NCI-H146 treated with DMSO at 0.1 percent for 48 hours (cell line): ENCODE measurements at regions not wholly inside any gene's neighbourhood (a gene's known extent, or its start where the extent isn't known, plus 50 kb on each side); places are given as distances from the start of the nearest gene placed in this dataset.
A peak's percentile ranks its signal among the peaks of the same experiment; 100 is the strongest.
"Not testable (repeated sequence)": the region's sequence is repeated elsewhere in the genome, so short reads cannot be mapped to it uniquely, and the experiment has no call there.

Source experiments
- DNase-seq: peaks from one replicate; lab custom pipeline; 2025; ENCODE audit not compliant: unreplicated experiment; lab: John Stamatoyannopoulos, UW

DNA sequence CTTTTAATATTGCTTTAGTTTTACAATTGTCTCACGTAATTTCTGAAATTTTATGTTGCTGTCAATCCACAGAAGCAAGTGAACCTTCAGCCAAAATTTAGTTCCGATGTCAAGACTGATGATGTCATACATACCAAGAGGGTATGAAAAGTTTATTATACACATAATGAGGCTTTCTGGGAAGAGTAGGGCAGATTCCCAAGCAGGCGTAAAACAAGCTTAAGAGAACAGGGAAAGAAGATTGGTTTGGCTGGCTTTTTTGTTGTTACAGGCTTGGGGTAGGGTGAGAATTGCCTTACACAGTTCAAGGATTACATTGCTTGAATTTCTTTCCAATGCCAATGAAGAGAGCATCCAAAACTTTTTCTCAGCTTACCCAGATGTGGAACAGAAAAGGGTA is 1962.9 kb upstream of the CDH6 start:
- no peak for DNase-seq

DNA sequence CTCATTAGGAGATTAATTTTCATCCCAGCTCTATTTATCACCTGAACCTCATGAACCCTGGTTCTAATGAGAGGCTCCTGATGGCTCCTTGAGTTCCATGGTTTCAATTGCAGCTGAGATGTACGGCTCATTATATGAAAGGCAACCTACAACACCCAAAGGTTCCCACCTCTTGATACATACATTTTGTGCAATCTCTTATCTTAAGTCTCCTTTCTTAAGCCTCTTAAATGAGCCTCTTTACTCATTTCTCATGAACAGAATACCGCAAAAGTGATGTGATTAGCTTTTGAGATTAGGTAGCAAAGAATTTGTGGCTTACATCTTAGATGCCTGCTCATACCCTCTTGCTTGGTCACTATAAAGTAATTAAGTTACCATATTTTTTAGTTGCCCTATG is 1964.0 kb upstream of the CDH6 start:
- DNase-seq = no peak

DNA sequence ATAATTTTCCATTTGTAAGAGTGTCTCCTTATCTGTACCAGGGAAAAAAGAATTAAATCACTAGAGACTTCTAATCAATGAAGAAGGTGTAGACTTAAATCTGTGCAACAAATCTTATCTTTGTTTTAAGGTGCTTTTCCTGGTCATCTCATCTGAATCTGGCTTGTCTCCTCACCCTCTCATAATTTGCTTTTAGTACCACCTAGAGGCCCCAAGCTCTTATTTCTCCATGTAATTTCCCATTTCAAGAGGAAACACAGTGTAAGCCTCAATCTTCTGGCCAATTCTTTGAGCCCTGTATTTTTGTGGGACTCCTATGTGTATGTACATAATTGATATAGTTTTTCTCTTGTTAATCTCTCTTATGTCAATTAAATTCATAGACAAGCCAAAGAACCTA is 1975.3 kb upstream of the CDH6 start:
- DNase-seq = no peak

DNA sequence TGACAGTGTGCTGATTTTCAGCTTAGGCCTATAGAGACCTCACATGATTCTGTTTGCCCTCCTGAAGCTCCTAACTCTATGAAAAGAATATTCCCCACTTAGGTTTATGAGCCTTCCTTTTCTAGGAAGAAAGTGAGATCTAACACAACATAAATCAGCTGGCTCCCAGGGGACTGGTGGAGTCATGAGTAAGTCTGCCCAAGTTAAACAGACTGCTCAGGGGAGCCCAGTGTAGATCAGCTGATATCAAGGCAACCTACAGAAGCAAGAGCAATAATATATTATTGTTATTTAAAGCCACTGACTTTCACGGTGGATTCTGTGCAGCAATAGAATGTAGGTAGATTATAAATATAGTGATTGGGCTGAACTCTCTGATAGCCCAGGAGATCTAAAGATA is 1978.6 kb upstream of the CDH6 start:
- no peak for DNase-seq

DNA sequence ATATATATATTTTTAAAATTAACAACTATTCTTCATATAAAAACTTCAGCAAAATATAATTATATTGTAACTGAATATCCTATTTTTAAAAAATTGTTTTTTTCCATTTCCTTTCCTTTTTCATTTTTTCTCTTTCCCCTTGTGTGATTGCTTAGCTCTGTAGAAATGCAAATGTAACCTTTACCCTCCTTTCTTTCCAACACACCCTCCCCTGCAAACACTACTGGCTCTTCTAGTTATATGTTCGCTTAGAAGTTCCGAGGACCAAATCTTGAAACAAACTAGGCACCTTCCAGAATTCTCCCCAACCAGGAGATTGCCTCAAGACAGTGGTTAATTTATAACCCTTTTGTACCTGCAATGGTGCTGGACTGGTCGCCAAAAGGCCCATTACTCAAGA is 1980.0 kb upstream of the CDH6 start:
- no peak for DNase-seq

DNA sequence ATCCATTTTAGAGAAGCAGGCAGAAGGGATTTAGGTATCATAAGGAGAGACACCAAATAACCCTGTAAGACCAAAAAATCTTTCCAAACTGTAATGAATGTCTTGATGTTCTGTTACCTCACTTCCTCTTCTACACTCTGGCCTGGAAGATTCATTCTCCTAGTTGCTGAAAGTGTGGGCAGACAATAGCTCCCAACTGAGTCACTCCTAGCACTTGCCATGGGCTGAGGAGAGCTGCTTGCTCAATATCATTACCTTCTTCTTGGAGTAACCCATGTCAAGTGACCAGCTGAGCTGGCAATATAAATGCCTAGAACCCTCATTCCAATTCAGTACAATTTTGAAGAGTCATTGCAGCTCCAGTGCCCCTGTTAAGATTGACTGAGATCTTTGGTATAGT is 1985.5 kb upstream of the CDH6 start:
- DNase-seq = no peak

DNA sequence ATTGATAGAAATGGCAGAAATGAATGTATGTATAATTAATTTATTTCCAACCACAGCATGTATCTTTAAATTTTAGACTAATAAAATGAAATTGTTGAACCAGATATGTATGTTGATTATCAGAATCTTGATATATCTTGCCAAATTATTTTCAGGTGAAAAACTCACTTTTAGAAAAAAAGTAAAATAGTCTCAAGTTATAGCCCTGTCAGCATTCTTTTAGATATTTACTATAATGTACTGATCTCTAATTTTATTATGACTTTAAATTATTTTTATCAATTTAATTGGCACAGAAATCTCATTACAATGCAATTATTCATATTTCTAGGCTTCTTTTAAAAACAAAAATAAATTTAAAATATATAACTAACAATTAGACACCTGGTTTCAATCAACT is 1990.4 kb upstream of the CDH6 start:
- DNase-seq = no peak

DNA sequence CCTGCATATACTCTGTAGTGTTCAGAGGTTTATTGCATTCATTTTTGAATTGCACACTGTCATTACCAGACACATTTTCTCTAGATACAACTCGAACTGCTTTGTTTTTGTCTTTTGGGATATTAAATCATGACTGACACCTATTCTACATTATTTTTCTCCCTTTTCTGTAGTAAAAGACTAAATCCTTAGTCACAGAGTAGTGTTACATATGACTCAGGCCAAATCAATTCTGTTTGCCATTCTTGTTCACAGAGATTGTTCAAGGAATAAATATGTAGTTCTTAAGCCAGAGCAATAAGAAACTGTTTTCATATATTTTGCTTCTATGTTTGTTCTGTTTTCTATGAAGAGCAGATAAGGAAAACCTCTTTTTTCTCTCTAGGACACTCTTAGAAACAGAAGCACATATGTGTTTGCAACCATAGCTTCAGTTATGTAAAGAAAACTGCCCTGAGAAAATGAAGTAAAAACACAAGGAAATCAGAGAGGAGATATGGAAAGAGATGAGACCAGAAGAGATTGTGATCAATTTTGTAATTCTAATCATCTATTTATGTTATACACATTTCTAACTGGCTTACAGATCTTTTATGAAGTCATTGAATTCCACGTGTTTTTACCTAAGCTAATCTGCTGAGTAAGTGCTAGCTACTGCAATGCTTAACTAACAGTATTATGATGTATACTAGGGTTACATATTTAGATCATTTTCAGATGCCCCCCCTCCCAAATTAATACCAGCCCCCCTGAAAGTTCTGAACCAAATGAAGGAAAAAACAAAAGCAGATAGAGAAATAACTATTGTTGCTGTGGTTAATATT is 1995.6 kb upstream of the CDH6 start:
- no peak for DNase-seq

DNA sequence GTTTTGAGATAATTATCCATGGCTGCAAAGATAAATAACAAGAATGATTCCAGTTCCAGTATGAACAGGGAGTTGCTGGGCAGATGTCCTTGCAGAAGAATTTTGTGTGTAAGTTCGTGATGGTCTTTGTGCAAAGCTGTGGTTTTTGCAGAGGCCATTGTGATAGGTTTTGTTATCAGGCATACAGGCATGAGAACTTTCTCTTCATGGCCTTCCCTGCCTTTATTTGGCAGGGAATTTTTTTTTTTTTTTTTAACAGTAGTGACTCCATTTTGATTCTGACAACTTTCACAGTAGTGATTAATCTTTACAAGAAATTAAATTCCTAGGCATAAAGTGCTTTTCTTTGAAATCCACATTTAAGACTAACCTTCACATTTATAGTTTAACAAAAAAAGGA is 1999.5 kb upstream of the CDH6 start:
- no peak for DNase-seq

DNA sequence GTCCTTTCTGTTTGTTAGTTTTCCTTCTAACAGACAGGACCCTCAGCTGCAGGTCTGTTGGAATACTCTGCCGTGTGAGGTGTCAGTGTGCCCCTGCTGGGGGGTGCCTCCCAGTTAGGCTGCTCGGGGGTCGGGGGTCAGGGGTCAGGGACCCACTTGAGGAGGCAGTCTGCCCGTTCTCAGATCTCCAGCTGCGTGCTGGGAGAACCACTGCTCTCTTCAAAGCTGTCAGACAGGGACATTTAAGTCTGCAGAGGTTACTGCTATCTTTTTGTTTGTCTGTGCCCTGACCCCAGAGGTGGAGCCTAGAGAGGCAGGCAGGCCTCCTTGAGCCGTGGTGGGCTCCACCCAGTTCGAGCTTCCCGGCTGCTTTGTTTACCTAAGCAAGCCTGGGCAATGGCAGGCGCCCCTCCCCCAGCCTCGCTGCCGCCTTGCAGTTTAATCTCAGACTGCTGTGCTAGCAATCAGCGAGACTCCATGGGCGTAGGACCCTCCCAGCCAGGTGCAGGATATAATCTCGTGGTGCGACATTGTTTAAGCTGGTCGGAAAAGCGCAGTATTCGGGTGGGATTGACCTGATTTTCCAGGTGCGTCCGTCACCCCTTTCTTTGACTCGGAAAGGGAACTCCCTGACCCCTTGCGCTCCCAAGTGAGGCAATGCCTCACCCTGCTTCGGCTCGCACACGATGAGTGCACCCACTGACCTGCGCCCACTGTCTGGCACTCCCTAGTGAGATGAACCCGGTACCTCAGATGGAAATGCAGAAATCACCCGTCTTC is 2002.0 kb upstream of the CDH6 start:
- not testable (repeated sequence) for DNase-seq

DNA sequence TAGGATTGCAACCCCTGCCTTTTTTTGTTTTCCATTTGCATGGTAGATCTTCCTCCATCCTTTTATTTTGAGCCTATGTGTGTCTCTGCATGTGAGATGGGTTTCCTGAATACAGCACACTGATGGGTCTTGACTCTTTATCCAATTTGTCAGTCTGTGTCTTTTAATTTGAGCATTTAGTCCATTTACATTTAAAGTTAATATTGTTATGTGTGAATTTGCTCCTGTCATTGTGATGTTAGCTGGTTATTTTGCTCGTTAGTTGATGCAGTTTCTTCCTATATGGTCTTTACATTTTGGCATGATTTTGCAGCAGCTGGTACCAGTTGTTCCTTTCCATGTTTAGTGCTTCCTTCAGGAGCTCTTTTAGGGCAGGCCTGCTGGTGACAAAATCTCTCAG is 2003.1 kb upstream of the CDH6 start:
- not testable (repeated sequence) for DNase-seq

DNA sequence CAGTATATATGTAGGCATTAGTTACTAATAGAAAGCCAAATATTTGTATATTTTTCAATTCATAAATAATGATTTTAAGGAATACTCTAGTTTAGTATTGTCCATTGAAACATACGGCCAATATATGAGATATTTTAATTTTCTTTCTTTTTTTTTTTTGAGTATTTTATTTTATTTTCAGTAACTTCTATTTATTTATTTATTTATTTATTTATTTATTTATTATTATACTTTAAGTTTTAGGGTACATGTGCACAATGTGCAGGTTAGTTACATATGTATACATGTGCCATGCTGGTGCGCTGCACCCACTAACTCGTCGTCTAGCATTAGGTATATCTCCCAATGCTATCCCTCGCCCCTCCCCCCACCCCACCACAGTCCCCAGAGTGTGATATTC is 2007.1 kb upstream of the CDH6 start:
- DNase-seq = not testable (repeated sequence)

DNA sequence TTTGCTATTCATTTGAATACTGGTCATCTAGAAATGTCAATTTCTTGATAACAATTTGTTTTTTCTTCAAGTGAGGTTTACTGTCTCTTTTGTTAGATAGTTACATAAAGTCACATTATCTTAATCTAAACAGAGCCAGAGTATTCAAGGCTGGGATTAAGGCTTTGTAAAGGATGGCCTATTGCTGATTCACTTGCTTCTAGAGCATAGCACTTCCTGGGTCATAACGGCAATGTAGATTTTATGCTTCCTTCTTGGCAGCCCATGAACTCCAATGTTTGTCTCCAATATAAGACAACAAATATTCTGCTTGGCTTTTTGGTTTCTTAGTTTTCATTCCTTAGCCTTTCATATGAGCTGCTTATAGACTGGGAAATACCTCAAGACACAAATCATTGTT is 2007.9 kb upstream of the CDH6 start:
- no peak for DNase-seq

DNA sequence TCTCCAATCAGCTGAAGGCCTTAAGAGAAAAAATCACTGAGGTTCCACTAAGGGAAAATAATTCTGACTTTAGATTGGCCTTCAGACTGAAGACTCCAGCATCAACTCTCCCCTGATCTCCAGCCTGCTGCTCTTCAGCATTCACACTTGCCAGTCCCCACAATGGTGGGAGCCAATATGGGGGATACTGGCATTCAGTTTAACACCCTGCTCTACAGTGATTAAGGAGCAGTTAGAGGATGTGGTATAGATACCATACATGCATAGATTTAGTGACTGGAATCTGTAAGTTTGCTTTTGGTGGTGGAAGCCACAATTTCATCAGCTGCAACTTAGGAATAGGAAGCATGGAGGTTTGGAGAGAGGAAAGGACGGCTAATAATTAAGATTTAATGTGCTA is 2017.7 kb upstream of the CDH6 start:
- DNase-seq = no peak

DNA sequence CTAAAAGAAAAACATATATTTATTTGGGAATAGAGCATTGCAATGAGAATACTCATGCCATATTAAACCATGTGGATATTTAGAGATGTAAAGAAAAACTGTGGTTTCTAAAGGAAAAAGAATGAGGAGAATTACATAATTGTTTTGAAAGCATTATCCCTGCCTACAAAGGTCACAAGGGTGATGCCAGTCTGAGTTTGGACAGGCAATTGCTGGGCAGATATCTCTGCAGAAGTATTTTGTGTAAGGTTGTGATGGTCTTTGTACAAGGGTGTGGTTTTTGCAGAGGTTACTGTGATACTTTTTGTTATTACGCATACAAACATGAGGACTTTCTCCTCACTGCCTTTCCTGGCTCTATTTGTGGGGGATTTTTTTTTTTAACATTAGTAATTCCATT is 2022.9 kb upstream of the CDH6 start:
- DNase-seq = no peak

DNA sequence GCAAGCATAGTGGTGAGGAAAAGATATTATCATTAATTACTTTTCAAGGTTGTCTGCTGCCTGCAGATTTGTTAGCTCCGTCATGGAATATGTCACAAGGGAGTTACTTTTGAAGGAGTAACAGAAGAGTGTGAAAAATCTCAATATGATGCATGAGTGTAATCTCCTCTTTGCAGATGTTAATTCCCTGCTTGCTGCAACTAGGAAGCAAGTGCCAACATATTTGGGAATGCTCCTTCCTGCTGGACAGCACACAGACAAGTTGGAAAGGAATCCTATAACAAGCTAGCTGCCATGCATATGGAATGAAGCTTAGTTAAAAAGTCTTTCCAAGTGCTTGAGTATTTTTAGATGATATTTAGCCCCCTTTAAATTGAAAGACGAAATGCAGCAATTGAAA is 2023.6 kb upstream of the CDH6 start:
- DNase-seq = no peak

DNA sequence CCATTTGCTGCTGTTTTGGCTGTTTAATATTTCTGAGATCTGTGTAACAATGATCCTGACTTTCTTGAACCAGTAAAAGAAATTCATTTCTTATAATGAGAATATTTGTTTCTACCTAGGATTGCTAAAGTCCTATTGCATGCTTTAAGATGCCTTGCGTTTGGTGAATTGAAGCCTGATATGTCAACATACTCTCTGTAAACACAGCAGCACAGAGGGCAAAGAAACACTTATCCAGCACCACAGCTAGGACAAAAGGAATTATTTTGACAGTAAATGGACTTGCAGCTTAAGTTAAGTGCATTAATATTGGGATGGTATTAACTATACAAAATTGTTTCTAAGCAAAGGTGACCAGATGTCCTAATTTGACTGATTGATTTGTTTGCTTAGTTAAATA is 2031.2 kb upstream of the CDH6 start:
- DNase-seq = peak; percentile 90

DNA sequence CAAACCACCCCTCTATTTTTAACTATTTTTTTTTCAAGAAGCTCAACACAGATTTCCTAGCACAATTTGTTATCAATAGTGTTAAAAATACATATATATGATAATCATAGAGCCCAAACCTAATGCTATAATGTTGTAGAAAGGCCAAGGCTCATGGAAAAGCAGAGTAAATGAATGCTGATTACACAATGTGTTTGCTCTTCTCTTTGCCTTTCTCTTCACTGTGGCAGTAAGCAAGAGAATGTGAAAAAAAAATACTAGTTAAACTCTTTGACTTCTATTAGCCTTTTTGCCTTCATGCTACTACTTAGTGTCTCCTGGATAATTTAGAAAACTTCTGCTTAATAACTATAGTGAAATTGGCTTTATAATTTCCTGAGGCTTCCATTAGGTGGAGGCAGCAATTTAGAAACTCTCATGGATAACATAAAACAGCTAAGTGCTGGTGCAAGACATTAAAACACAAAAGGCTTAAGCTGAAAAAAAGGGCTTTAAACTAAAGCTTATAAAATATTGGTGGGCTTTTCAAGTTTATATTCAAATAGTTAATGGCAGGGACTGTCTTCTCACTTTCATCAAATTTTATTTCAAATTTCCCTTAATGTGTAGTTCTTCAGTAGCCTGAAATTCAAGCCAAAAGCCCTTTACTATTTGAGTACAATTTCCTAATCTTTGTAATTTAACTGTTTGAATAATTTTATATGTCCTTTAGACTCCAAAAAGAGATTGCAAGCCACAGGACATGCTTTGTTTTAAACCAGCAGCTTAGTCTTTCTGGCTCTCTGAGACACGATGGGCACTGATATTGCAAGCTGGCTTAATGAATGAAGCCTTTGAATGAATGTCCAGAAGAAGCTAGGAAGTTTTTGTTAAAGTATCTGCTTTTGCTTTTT is 2031.8 kb upstream of the CDH6 start:
- no peak for DNase-seq

DNA sequence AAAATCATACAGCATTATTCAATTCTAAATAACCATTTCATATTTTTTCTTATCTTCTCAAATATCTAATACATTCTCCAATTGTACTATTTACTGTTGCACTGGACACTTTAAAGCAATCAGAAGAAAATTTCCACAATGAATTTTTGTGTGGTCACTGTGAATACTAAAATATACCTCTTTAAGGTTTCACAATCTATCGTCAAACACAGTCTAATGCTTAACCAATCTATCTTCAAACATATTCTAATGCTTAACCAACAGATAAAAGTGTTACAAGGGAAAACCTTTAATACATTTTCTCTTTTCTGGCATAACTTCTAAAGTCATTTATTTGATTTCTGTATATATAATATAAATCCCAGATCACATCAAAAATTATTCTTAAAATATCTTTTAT is 2035.5 kb upstream of the CDH6 start:
- no peak for DNase-seq

DNA sequence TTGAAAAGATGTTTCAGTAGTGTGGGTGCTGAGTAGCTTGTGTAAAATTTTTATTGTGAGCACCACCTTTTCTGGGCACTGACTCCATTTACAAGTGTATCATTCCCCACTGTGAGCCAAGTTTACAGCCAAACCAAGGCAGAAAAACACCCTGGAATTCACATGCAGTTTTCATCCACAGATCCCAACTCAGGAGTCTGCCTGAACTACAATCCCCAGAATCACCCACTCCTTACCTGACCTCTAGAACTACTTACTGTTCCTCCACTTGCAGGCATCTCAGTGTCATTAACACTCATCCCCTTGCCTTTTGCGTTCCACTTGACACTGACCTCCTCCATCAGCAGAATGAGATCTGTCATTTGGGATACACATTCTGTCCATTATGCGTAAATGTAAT is 2042.6 kb upstream of the CDH6 start:
- no peak for DNase-seq

DNA sequence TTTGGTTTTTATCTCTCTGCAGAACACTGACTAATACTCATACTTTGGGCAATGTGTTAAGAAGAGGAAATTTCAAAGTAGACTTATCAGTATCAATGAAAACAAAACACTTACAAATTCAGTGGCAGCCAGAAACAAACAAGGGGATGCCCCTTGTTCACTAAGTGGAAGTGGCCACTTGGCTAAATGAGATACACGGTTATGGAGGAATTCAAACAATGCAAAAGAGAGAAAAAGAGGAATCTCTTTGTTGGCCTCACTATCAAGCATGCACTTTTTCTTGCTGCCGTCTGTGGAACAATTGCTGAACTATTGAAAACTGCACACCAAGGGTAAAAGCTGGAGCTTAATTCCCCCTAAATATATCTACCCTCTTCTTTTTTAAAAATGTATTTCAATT is 2044.9 kb upstream of the CDH6 start:
- no peak for DNase-seq

DNA sequence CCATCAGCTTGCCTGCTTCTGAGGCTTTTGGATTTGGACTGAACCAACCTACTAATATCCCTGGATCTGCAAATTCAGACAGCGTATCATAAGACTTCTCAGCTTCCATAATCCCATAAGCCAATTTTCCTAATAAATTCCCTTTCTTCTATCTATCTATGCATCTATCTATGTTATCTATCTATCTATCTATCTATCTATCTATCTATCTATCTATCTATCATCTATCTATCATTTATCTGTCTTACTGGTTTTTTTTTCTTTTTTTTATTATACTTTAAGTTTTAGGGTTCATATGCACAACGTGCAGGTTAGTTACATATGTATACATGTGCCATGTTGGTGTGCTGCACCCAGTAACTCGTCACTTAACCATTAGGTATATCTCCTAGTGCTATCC is 2045.4 kb upstream of the CDH6 start:
- no peak for DNase-seq
